Mucosa of descending colon (tissue), 3 donors: ENCODE measurements at regions not wholly inside any gene's neighbourhood (a gene's known extent, or its start where the extent isn't known, plus 50 kb on each side); places are given as distances from the start of the nearest gene placed in this dataset.

ENCODE experiments used
- ATAC-seq: fragments of 200-7000 bp; cut with Tn5 transposase; one replicate; pipeline ENCODE4 v1.9.1; 2020; ENCODE audit warnings: mild to moderate bottlenecking, moderate library complexity
- DNase-seq, 3 donors: peaks; one replicate each; pipeline ENCODE4 v3.0.0-alpha.2; 2020
- H3K36me3 ChIP-seq: fragments of 200-600 bp; one replicate; pipeline ENCODE4 v1.8.0; 2021; ENCODE audit warnings: low read depth, mild to moderate bottlenecking
- H3K4me1 ChIP-seq: fragments of 200-600 bp; one replicate; pipeline ENCODE4 v1.8.0; 2021; ENCODE audit warnings: low read depth, mild to moderate bottlenecking
- H3K4me3 ChIP-seq: fragments of 200-600 bp; one replicate; pipeline ENCODE4 v1.8.0; 2021; ENCODE audit warnings: mild to moderate bottlenecking
- H3K9me3 ChIP-seq: fragments of 200-600 bp; one replicate; pipeline ENCODE4 v1.8.0; 2021; ENCODE audit warnings: mild to moderate bottlenecking
- CTCF ChIP-seq: fragments of 200-600 bp; IDR thresholded peaks from one replicate; pipeline ENCODE4 v1.8.0; 2022; ENCODE audit warnings: antibody characterized with exemption, mild to moderate bottlenecking
- intact Hi-C, 2 donors: fragments of 100-400 bp; cut with DNase I in 1 of 2; cut with micrococcal nuclease in 1 of 2; formaldehyde crosslinking; loops; one replicate each; pipeline versions ENCODE4 v1.11.0 to v1.11.1; 2022; cut with DNase I, micrococcal nuclease
- donor health status: DM: no; HTN: no; CAD: no; lungs with moderate emphysema.
- donor health status: DM: no; HTN: no; CAD: no.
- donor health status: DM: no; HTN: yes; CAD: no.

GRCh38 chr4:14334166-14334565 lies 668.1 kb upstream of the CPEB2 start:
- TF ChIP-seq CTCF = no peak
- DNase-seq (no peak), ATAC-seq (no peak)
- Histone ChIP-seq H3K4me3 (no peak overlapping the region), H3K9me3 (no peaks in the 10 kb centered on the region), H3K4me1 (no peaks in the 10 kb centered on the region), H3K36me3 (no peaks in the 10 kb centered on the region)
- intact Hi-C loops = no loop called here

GRCh38 chr4:14335872-14336271 lies 666.4 kb upstream of the CPEB2 start:
- TF ChIP-seq CTCF = no peak
- no peak for DNase-seq
- no peaks in the 10 kb centered on the region for H3K36me3 ChIP-seq
- intact Hi-C loops = no loop called here
- no peak overlapping the region for H3K4me3 ChIP-seq
- ATAC-seq = no peak
- no peaks in the 10 kb centered on the region for H3K9me3 ChIP-seq
- H3K4me1 ChIP-seq = no peaks in the 10 kb centered on the region

GRCh38 chr4:14336656-14337055 lies 665.6 kb upstream of the CPEB2 start:
- Histone ChIP-seq H3K9me3 (no peaks in the 10 kb centered on the region), H3K36me3 (no peaks in the 10 kb centered on the region), H3K4me1 (no peaks in the 10 kb centered on the region), H3K4me3 (no peak overlapping the region)
- DNase-seq (no peak), ATAC-seq (no peak)
- no peak for TF ChIP-seq CTCF
- intact Hi-C loops = no loop called here

- intact Hi-C loops = no loop called here
- ATAC-seq = no peak
- DNase-seq = no peak
- H3K4me3 ChIP-seq = no peak overlapping the region
- no peak for TF ChIP-seq CTCF
- no peaks in the 10 kb centered on the region for H3K9me3 ChIP-seq
- no peaks in the 10 kb centered on the region for H3K36me3 ChIP-seq
- H3K4me1 ChIP-seq = no peaks in the 10 kb centered on the region
These were observed 664.2 kb upstream of the CPEB2 start for GRCh38 chr4:14337892-14338584.

- ATAC-seq (no peak), DNase-seq (no peak)
- intact Hi-C loops = no loop called here
- Histone ChIP-seq H3K9me3 (no peaks in the 10 kb centered on the region), H3K4me1 (no peaks in the 10 kb centered on the region), H3K36me3 (no peaks in the 10 kb centered on the region), H3K4me3 (no peak overlapping the region)
- no peak for TF ChIP-seq CTCF
These were observed 663.6 kb upstream of the CPEB2 start for GRCh38 chr4:14338585-14339265.
